ENCODE measurements at regions not wholly inside any gene's neighbourhood (a gene's known extent, or its start where the extent isn't known, plus 50 kb on each side); places are given as distances from the start of the nearest gene placed in this dataset.
"Not testable (repeated sequence)": the region's sequence is repeated elsewhere in the genome, so short reads cannot be mapped to it uniquely, and the experiment has no call there.

DNA sequence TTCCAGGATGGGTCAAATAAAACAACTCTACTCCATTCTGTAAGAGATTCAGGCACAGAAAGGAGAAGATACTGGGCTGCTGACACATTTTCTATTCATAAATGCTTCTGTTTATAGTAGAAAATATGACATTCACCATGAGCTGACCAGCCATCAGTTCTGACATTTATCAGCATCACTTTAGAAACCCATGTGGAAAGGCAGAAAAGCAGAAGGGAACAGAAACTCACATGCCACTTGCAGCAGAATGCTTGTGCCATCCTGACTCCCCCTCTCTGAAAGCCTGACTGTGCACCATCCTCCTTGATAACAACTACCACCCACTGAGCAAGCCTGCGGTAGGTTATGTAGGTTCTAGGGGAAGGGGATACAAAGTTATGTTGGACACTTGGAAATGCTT is 527.7 kb downstream of the TTLL7 start:
- H3K27me3 ChIP-seq (replicated peaks; ENCODE audit: insufficient read depth, low read depth, low read length, poor library complexity); POLR2A ChIA-PET (ENCODE audit: low non-redundant PET); BruUV-seq (replicated peaks); H3K27ac ChIP-seq (ENCODE audit: low read depth, low read length, poor library complexity, severe bottlenecking); intact Hi-C loops (cut with micrococcal nuclease; ENCODE audit: unreplicated experiment); H3K36me3 ChIP-seq (ENCODE audit: insufficient read depth, low read length, poor library complexity, severe bottlenecking); H3K9me3 ChIP-seq (ENCODE audit: low read depth, low read length, poor library complexity, severe bottlenecking); CTCF ChIA-PET; H3K4me3 ChIP-seq (ENCODE audit: low read depth, low read length, poor library complexity, severe bottlenecking); DNase-seq (ENCODE audit: low spot score); H3K4me1 ChIP-seq (ENCODE audit: insufficient read depth, low read length, poor library complexity, severe bottlenecking): not testable (repeated sequence)

- DNase-seq (ENCODE audit: low spot score): peak; percentile 32
- BruUV-seq (replicated peaks); POLR2A ChIA-PET (ENCODE audit: low non-redundant PET); H3K27me3 ChIP-seq (replicated peaks; ENCODE audit: insufficient read depth, low read depth, low read length, poor library complexity); H3K4me3 ChIP-seq (ENCODE audit: low read depth, low read length, poor library complexity, severe bottlenecking); H3K9me3 ChIP-seq (ENCODE audit: low read depth, low read length, poor library complexity, severe bottlenecking); H3K36me3 ChIP-seq (ENCODE audit: insufficient read depth, low read length, poor library complexity, severe bottlenecking); H3K27ac ChIP-seq (ENCODE audit: low read depth, low read length, poor library complexity, severe bottlenecking); intact Hi-C loops (cut with micrococcal nuclease; ENCODE audit: unreplicated experiment); CTCF ChIA-PET; H3K4me1 ChIP-seq (ENCODE audit: insufficient read depth, low read length, poor library complexity, severe bottlenecking): not testable (repeated sequence)
- peak; percentile 33 for TF ChIP-seq CTCF (conservative IDR thresholded peaks at IDR 0.05; ENCODE audit: low read depth, low read length)
These were observed 530.6 kb downstream of the TTLL7 start for GRCh38 chr1:83468336-83468735.

- H3K4me3 ChIP-seq (ENCODE audit: low read depth, low read length, poor library complexity, severe bottlenecking); H3K27me3 ChIP-seq (replicated peaks; ENCODE audit: insufficient read depth, low read depth, low read length, poor library complexity); CTCF ChIA-PET; POLR2A ChIA-PET (ENCODE audit: low non-redundant PET); H3K27ac ChIP-seq (ENCODE audit: low read depth, low read length, poor library complexity, severe bottlenecking); BruUV-seq (replicated peaks); H3K36me3 ChIP-seq (ENCODE audit: insufficient read depth, low read length, poor library complexity, severe bottlenecking); H3K4me1 ChIP-seq (ENCODE audit: insufficient read depth, low read length, poor library complexity, severe bottlenecking); H3K9me3 ChIP-seq (ENCODE audit: low read depth, low read length, poor library complexity, severe bottlenecking); intact Hi-C loops (cut with micrococcal nuclease; ENCODE audit: unreplicated experiment): not testable (repeated sequence)
- peak; percentile 12 for DNase-seq (ENCODE audit: low spot score)
These were observed 541.1 kb downstream of the TTLL7 start for GRCh38 chr1:83457735-83458248.

DNA sequence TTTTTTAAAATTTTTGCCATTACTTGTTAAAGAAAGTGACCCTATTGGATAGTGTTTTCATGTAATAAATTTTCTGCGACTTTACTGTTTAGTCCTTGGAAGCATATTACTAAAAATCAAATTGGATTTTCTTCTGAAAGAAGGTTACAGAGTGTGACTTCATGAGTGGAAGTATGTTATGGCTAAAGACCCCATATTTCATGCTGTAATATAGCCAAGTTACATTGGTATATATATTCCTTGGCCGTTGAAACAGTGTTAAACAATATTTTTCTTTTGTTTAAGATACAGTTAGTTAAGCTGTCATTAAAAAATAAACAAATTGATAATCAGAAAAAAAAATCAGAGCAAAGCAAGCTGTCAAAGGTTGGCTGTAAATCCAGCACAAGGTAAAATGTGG is 541.7 kb downstream of the TTLL7 start:
- H3K9me3 ChIP-seq (ENCODE audit: low read depth, low read length, poor library complexity, severe bottlenecking); intact Hi-C loops (cut with micrococcal nuclease; ENCODE audit: unreplicated experiment); H3K4me3 ChIP-seq (ENCODE audit: low read depth, low read length, poor library complexity, severe bottlenecking); H3K4me1 ChIP-seq (ENCODE audit: insufficient read depth, low read length, poor library complexity, severe bottlenecking); BruUV-seq (replicated peaks); H3K27me3 ChIP-seq (replicated peaks; ENCODE audit: insufficient read depth, low read depth, low read length, poor library complexity); H3K27ac ChIP-seq (ENCODE audit: low read depth, low read length, poor library complexity, severe bottlenecking); DNase-seq (ENCODE audit: low spot score); CTCF ChIA-PET; H3K36me3 ChIP-seq (ENCODE audit: insufficient read depth, low read length, poor library complexity, severe bottlenecking); POLR2A ChIA-PET (ENCODE audit: low non-redundant PET): not testable (repeated sequence)

GRCh38 chr1:83455753-83456152 is 543.2 kb downstream of the TTLL7 start:
- intact Hi-C loops (cut with micrococcal nuclease; ENCODE audit: unreplicated experiment); H3K27me3 ChIP-seq (replicated peaks; ENCODE audit: insufficient read depth, low read depth, low read length, poor library complexity); H3K9me3 ChIP-seq (ENCODE audit: low read depth, low read length, poor library complexity, severe bottlenecking); H3K4me1 ChIP-seq (ENCODE audit: insufficient read depth, low read length, poor library complexity, severe bottlenecking); H3K36me3 ChIP-seq (ENCODE audit: insufficient read depth, low read length, poor library complexity, severe bottlenecking); BruUV-seq (replicated peaks); POLR2A ChIA-PET (ENCODE audit: low non-redundant PET); H3K27ac ChIP-seq (ENCODE audit: low read depth, low read length, poor library complexity, severe bottlenecking); DNase-seq (ENCODE audit: low spot score); H3K4me3 ChIP-seq (ENCODE audit: low read depth, low read length, poor library complexity, severe bottlenecking); CTCF ChIA-PET: not testable (repeated sequence)

DNA sequence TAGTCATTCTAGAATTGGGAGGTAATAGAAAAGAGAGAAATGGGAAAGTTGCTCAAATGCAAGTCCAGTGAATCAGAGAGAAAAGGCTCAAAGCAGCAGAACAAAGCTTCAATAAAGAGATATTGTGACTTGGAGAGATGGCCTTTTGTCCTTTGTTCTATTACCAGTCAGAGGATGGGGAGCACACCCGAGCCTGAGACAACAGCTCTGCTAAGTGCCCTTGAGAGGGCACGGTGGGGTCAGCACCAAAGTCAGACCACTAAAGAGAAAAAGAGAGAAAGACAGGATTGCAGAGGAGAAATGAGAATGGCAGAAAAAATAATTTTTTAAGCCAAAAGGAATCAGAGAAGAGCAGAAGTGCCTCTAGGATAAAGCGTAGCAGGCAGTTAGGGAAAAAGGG is 553.1 kb downstream of the TTLL7 start:
- H3K27me3 ChIP-seq (replicated peaks; ENCODE audit: insufficient read depth, low read depth, low read length, poor library complexity); CTCF ChIA-PET; H3K4me3 ChIP-seq (ENCODE audit: low read depth, low read length, poor library complexity, severe bottlenecking); BruUV-seq (replicated peaks); H3K27ac ChIP-seq (ENCODE audit: low read depth, low read length, poor library complexity, severe bottlenecking); DNase-seq (ENCODE audit: low spot score); H3K4me1 ChIP-seq (ENCODE audit: insufficient read depth, low read length, poor library complexity, severe bottlenecking); intact Hi-C loops (cut with micrococcal nuclease; ENCODE audit: unreplicated experiment); H3K9me3 ChIP-seq (ENCODE audit: low read depth, low read length, poor library complexity, severe bottlenecking); POLR2A ChIA-PET (ENCODE audit: low non-redundant PET); H3K36me3 ChIP-seq (ENCODE audit: insufficient read depth, low read length, poor library complexity, severe bottlenecking): not testable (repeated sequence)

GRCh38 chr1:83442412-83442811 is 556.5 kb downstream of the TTLL7 start:
- POLR2A ChIA-PET (ENCODE audit: low non-redundant PET); BruUV-seq (replicated peaks); intact Hi-C loops (cut with micrococcal nuclease; ENCODE audit: unreplicated experiment): not testable (repeated sequence)

More at GRCh38 chr1:83442412-83442811, 556.5 kb downstream of the TTLL7 start:
- CTCF ChIA-PET; H3K36me3 ChIP-seq (ENCODE audit: insufficient read depth, low read length, poor library complexity, severe bottlenecking); H3K27me3 ChIP-seq (replicated peaks; ENCODE audit: insufficient read depth, low read depth, low read length, poor library complexity); H3K4me3 ChIP-seq (ENCODE audit: low read depth, low read length, poor library complexity, severe bottlenecking); H3K9me3 ChIP-seq (ENCODE audit: low read depth, low read length, poor library complexity, severe bottlenecking); DNase-seq (ENCODE audit: low spot score); H3K27ac ChIP-seq (ENCODE audit: low read depth, low read length, poor library complexity, severe bottlenecking); H3K4me1 ChIP-seq (ENCODE audit: insufficient read depth, low read length, poor library complexity, severe bottlenecking): not testable (repeated sequence)

Data from A673 (cell line).